HL-60/S4 (cell line): ENCODE measurements at regions not wholly inside any gene's neighbourhood (a gene's known extent, or its start where the extent isn't known, plus 50 kb on each side); places are given as distances from the start of the nearest gene placed in this dataset.
"Not testable (repeated sequence)": the region's sequence is repeated elsewhere in the genome, so short reads cannot be mapped to it uniquely, and the experiment has no call there.

Experiments
- in situ Hi-C: fragments of 300-500 bp; cut with MboI; formaldehyde crosslinking; loops from 2 replicates; pipeline ENCODE4 v1.14.3; 2022; ENCODE audit warnings: low sequenced_read_pairs

GRCh38 chr22:25500671-25501070, 63.8 kb upstream of the GRK3 start:
- in situ Hi-C loops: not testable (repeated sequence)

DNA sequence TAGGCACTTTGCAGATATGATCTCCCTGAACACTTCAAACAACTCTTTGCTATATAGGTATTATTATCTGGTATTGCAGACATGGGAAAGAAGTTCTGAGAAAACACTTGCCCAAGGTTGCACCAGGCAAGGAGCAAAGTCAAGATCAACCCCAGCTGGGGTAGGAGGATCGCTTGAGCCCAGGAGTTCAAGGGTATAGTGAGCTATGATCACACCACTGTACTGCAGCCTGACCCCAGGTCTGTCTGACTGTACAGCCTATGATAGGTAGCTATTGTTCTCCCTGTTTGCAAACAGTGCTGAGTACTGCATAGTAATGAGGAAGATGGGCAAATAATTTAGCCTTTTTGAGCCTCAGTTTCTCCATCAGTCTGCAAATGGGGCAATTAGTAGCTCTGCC, 60.5 kb upstream of the GRK3 start:
- in situ Hi-C loops: not testable (repeated sequence)

GRCh38 chr22:25508161-25508560, 56.3 kb upstream of the GRK3 start:
- in situ Hi-C loops: no loop called here

DNA sequence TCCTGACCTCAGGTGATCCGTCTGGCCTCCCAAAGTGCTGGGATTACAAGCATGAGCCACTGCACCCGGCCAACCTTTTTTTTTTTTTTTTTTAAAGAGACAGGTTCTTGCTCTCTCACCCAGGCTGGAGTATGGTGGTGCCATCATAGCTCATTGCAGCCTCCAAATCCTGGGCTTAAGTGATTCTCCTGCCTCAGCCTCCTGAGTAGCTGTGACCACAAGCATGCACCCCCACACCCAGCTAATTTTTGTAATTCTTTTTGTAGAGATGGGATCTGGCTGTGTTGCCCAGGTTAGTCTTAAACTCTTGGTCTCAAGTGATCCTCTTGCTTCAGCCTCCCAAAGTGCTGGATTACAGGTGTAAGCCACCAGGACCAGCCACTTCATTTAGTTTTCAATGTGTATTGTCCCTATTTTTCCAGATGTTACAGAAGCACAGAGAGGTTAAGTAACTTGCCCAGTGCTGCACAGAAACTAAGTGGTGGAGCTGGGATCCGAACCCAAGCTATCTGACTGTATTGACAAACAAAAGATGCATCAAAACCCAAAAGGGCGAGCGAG, 55.6 kb upstream of the GRK3 start:
- in situ Hi-C loops: no loop called here

DNA sequence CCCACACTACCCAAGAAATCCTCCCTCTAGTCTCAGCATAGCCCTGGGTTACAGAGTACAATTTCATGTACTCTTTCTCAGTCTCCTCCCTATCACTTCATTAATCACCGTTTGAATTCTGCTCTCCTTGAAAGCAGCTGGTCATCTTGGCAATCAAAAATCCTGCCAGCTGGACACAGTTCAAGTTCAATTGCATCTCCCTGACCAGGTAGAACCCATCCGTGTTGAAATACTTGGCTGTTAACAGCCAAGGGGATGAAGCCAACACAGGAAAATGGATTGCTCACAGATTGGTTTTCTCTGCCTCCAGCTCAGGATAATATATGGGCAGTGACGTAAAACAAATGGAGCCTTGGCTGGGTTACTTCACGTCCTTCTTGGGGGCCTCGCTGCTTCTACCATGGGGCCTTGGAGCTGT, 55.1 kb upstream of the GRK3 start:
- in situ Hi-C loops: no loop called here

- in situ Hi-C loops: no loop called here
Observed at GRCh38 chr22:25510876-25511275, 53.6 kb upstream of the GRK3 start.

DNA sequence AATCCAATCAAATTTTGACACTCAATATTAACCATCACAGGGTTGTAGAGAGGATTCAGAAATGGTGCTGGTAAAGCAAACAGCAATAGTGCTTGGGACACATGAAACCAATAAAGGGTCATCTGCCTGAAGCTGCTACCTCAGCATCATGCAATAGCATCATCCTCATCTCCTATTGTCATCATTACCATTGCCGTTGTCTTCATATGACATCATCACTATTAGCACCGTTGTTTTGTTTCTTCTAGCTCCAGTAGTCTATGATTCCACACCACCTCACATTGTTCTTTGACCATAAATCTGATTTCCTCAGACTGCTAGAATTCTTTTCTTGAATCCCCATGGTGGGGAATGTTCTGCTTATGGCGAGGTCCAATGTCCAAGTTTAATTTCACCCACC, 52.8 kb upstream of the GRK3 start:
- in situ Hi-C loops: no loop called here

DNA sequence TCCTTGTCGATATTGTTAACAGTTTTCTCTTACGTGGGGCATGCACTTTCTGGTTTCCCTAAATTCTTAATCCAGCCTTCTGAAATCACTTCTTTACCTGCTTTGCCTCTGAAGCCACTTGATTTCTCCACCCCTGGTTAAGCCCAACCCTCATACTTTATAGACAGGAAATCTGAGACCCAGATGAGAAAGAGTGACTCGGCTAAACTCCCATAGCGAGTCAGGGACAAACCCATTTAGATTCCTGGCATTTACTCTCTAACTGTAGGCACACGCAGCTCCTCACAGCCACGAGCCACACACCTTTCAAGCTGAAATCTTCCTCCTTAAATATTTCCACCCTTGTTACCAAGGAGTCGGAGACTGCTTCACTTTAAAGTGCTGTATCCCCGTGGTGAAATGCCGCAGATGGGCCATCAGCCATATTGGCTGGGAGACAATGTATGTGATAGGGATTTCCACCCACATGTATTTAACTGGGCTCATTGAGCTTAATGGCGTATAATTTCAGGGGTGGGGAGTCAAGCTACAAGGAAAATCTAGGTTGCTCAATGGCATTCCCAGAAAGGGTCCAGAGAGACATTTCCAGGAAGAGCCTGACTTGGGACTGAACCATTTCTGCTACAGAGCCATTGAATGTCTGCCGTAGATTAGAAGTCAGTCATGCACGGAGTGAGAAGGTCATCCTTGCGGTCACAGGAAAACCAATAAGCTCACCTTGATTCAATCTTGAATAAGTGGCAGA, 49.9 kb upstream of the GRK3 start:
- in situ Hi-C loops: no loop called here
